A673 (cell line): ENCODE measurements at regions not wholly inside any gene's neighbourhood (a gene's known extent, or its start where the extent isn't known, plus 50 kb on each side); places are given as distances from the start of the nearest gene placed in this dataset.

Experiments used
- BruUV-seq: library from RNA; stranded (reverse); fragments of 400-500 nt; replicated peaks from 2 replicates; lab custom pipeline; 2021; lab: Mats Ljungman, UMichigan
- CTCF ChIA-PET: fragments of 300-600 bp; sonication (Branson Sonifier 250); formaldehyde crosslinking; loops from one replicate; lab custom pipeline; 2022; ENCODE audit warnings: antibody characterized with exemption; lab: Charles Lee
- POLR2A ChIA-PET: fragments of 300-600 bp; sonication (Branson Sonifier 250); formaldehyde crosslinking; loops from one replicate; lab custom pipeline; 2022; ENCODE audit warnings: antibody characterized with exemption; ENCODE audit not compliant: low non-redundant PET; lab: Charles Lee
- DNase-seq: peaks from one replicate; pipeline ENCODE4 v3.0.0-alpha.2; 2015; ENCODE audit warnings: low spot score
- H3K27ac ChIP-seq: fragments of 200-600 bp; sonication (generic); 2 replicates; pipeline ENCODE4 v1.5.1; 2016; ENCODE audit warnings: mixed run types, low read depth, mild to moderate bottlenecking, mixed read lengths, antibody characterized with exemption, low read length; ENCODE audit not compliant: poor library complexity, severe bottlenecking
- H3K27me3 ChIP-seq: fragments of 200-600 bp; sonication (generic); replicated peaks from 2 replicates; pipeline ENCODE4 v1.6.1; 2017; ENCODE audit warnings: mixed run types, low read depth, mild to moderate bottlenecking, mixed read lengths, antibody characterized with exemption, low read length; ENCODE audit not compliant: insufficient read depth, poor library complexity
- H3K36me3 ChIP-seq: fragments of 200-600 bp; sonication (generic); 2 replicates; pipeline ENCODE4 v1.6.1; 2016; ENCODE audit warnings: mixed run types, mild to moderate bottlenecking, mixed read lengths, antibody characterized with exemption, low read length; ENCODE audit not compliant: insufficient read depth, poor library complexity, severe bottlenecking
- H3K4me1 ChIP-seq: fragments of 200-600 bp; sonication (generic); 2 replicates; pipeline ENCODE4 v1.6.1; 2017; ENCODE audit warnings: mixed run types, mild to moderate bottlenecking, mixed read lengths, antibody characterized with exemption, low read length; ENCODE audit not compliant: insufficient read depth, poor library complexity, severe bottlenecking
- H3K4me3 ChIP-seq: fragments of 200-600 bp; sonication (generic); 2 replicates; pipeline ENCODE4 v1.5.1; 2016; ENCODE audit warnings: low read depth, mixed run types, mild to moderate bottlenecking, mixed read lengths, low read length; ENCODE audit not compliant: poor library complexity, severe bottlenecking
- H3K9me3 ChIP-seq: fragments of 200-600 bp; sonication (generic); 2 replicates; pipeline ENCODE4 v1.6.1; 2016; ENCODE audit warnings: mixed run types, low read depth, mild to moderate bottlenecking, mixed read lengths, antibody characterized with exemption, low read length; ENCODE audit not compliant: poor library complexity, severe bottlenecking
- EZH2 ChIP-seq: fragments of 200-600 bp; sonication (generic); IDR thresholded peaks from 2 replicates; pipeline ENCODE4 v1.6.1; 2017; ENCODE audit warnings: borderline replicate concordance, low read depth, mild to moderate bottlenecking, mixed read lengths, antibody characterized with exemption, low read length; ENCODE audit not compliant: poor library complexity, severe bottlenecking
- intact Hi-C: fragments of 100-400 bp; cut with micrococcal nuclease; formaldehyde crosslinking; loops from one replicate; pipeline ENCODE4 v1.10.0; 2022; ENCODE audit not compliant: unreplicated experiment
- TF ChIP-seq, protein P1 (sequence below): fragments of 300-800, 200-600 bp; sonication (generic); conservative IDR thresholded peaks from 2 replicates; pipeline ENCODE4 v1.5.1; 2017; ENCODE audit warnings: low read depth, mild to moderate bottlenecking, antibody characterized with exemption, low read length, moderate library complexity, mixed read lengths

DNA sequence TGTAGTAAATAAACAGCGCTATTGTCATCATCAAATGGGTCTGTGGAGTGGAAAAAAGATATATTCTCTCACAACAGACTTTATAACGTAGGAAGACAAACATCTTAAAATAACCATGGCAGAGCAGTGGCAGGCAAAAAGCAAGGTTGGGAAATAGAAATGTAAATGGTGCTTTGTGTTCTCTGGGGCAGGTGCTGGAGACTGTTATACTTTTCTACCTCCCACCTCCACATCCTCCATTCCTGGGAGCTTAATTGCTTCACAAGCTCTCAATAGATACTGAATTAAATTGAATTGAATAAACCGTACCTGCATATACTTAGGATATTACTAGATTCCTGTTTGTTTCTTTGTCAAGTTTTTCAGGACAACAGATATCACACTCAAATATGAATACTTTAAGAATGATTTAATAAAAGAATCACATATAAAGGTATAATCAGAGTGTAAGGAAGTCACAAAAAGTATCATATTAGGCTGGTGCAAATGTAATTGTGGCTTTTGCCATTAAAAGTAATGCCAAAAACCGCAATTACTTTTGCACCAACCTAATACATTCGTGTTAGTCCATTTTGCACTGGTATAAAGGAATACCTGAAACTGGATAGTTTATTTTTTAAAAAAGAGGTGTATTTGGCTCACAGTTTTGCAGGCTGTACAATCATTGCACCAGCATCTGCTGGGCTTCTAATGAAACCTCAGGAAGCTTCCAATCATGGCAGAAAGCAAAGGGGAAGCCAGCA lies 367.3 kb downstream of the GRIA2 start:
- no peak for DNase-seq
- H3K4me1 ChIP-seq, result no peaks in the 10 kb centered on the region
- POLR2A ChIA-PET, result no interaction called here
- intact Hi-C loops, result no loop called here
- no peak overlapping the region for H3K27ac ChIP-seq
- no TSS peak for BruUV-seq
- no peaks in the 10 kb centered on the region for H3K27me3 ChIP-seq
- no peaks in the 10 kb centered on the region for H3K9me3 ChIP-seq
- CTCF ChIA-PET, result no interaction called here
- H3K36me3 ChIP-seq, result no peaks in the 10 kb centered on the region
- H3K4me3 ChIP-seq, result no peak overlapping the region
- TF ChIP-seq, protein P1, sequence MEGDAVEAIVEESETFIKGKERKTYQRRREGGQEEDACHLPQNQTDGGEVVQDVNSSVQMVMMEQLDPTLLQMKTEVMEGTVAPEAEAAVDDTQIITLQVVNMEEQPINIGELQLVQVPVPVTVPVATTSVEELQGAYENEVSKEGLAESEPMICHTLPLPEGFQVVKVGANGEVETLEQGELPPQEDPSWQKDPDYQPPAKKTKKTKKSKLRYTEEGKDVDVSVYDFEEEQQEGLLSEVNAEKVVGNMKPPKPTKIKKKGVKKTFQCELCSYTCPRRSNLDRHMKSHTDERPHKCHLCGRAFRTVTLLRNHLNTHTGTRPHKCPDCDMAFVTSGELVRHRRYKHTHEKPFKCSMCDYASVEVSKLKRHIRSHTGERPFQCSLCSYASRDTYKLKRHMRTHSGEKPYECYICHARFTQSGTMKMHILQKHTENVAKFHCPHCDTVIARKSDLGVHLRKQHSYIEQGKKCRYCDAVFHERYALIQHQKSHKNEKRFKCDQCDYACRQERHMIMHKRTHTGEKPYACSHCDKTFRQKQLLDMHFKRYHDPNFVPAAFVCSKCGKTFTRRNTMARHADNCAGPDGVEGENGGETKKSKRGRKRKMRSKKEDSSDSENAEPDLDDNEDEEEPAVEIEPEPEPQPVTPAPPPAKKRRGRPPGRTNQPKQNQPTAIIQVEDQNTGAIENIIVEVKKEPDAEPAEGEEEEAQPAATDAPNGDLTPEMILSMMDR, result no peak
- TF ChIP-seq EZH2, result no peak

DNA sequence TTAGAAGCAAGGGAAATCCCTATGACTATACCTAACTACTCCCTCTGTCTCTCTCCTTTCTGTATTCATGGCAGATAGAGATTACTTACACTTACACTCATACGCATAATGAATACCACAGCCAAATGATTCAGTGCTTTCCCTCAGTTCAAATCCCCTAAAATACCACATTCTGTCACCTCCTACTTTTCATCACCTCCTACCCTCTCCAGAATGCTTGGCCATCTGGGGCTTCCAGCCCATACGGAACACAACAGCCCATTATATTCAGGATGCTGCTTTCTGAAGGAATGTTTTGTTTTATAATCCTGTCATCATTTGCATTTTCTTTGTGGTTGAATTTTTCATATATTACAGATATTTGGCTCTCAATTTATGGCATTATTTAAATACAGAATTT lies 361.6 kb downstream of the GRIA2 start:
- no peak for DNase-seq
- CTCF ChIA-PET, result no interaction called here
- H3K4me1 ChIP-seq, result peaks cover 4% of the 10 kb centered on the region
- H3K9me3 ChIP-seq, result no peaks in the 10 kb centered on the region
- TF ChIP-seq, protein P1, result no peak
- TF ChIP-seq EZH2, result no peak
- no peaks in the 10 kb centered on the region for H3K27me3 ChIP-seq
- POLR2A ChIA-PET, result no interaction called here
- intact Hi-C loops, result no loop called here
- no TSS peak for BruUV-seq
- no peaks in the 10 kb centered on the region for H3K36me3 ChIP-seq
- H3K4me3 ChIP-seq, result no peak overlapping the region
- H3K27ac ChIP-seq, result no peak overlapping the region

DNA sequence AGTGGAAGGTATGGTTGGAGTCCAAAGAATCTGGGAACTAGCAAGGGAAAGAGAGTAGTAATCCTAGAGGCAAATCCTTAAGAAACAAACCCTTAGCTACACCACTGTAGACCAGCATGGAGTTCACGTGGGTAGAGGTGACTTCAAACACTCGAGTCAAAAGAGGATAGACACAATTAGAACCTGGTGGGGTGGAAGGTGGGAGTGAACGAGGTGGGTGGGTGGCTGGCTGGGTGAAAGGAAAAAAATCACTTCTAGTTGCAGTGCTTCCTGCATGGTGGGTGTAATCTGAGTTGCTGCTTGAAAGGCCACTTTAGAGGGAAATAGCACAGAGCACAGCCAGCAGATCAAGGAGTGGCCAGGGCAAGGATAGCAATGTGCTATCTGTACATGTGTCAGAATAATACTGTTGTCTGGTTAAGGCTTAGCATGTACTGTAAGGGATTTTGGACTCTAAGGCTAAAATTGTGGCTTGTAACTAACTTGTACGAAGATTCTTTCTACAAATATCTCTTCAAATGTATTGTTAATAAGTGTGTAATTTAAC lies 356.2 kb downstream of the GRIA2 start:
- intact Hi-C loops, result no loop called here
- peaks cover 4% of the 10 kb centered on the region for H3K4me1 ChIP-seq
- CTCF ChIA-PET, result no interaction called here
- H3K36me3 ChIP-seq, result no peaks in the 10 kb centered on the region
- H3K27ac ChIP-seq, result no peak overlapping the region
- H3K4me3 ChIP-seq, result no peak overlapping the region
- no TSS peak for BruUV-seq
- no peak for DNase-seq
- no peaks in the 10 kb centered on the region for H3K9me3 ChIP-seq
- no peaks in the 10 kb centered on the region for H3K27me3 ChIP-seq
- TF ChIP-seq EZH2, result no peak
- TF ChIP-seq, protein P1, result no peak
- POLR2A ChIA-PET, result no interaction called here
